H1 (cell line): ENCODE measurements at regions not wholly inside any gene's neighbourhood (a gene's known extent, or its start where the extent isn't known, plus 50 kb on each side); places are given as distances from the start of the nearest gene placed in this dataset.

ENCODE experiments used
- CTCF ChIA-PET: fragments of 300-600 bp; sonication (Branson Sonifier 250); formaldehyde crosslinking; loops from one replicate; lab custom pipeline; 2021; ENCODE audit not compliant: partially characterized antibody; lab: Charles Lee
- POLR2A ChIA-PET: fragments of 300-600 bp; sonication (Branson Sonifier 250); formaldehyde crosslinking; loops from one replicate; lab custom pipeline; 2021; ENCODE audit warnings: inconsistent platforms; ENCODE audit not compliant: partially characterized antibody; lab: Charles Lee
- DNase-seq, 2 experiments: peaks; one replicate each; pipeline versions ENCODE4 v3.0.0 to v3.0.0-alpha.2; 2010 to 2022; ENCODE audit warnings: low spot score in 2 of 2, low read depth in 1 of 2, mixed read lengths in 1 of 2
- FAIRE-seq: peaks from 2 replicates; lab custom pipeline; 2011; peaks lifted over from hg19 to GRCh38; lab: Jason Lieb, UNC
- H2AFZ ChIP-seq: 2 replicates; pipeline ENCODE4 v1.8.1; 2012; ENCODE audit warnings: low read length, inconsistent platforms
- H2AK5ac ChIP-seq: 2 replicates; pipeline ENCODE4 v1.6.1; 2013; ENCODE audit warnings: low read depth, low read length
- H2BK120ac ChIP-seq: replicated peaks from 2 replicates; pipeline ENCODE3; 2013; ENCODE audit warnings: low read depth, low read length, inconsistent platforms
- H2BK12ac ChIP-seq: 2 replicates; pipeline ENCODE4 v1.6.1; 2013; ENCODE audit warnings: low read depth, low read length
- H2BK15ac ChIP-seq: 2 replicates; pipeline ENCODE4 v1.6.1; 2013; ENCODE audit warnings: low read length
- H2BK20ac ChIP-seq: 2 replicates; pipeline ENCODE4 v1.6.1; 2013; ENCODE audit warnings: low read length
- H2BK5ac ChIP-seq: 2 replicates; pipeline ENCODE4 v1.6.1; 2013; ENCODE audit warnings: low read depth, low read length
- H3K14ac ChIP-seq: 2 replicates; pipeline ENCODE4 v1.6.1; 2013; ENCODE audit warnings: inconsistent platforms; ENCODE audit not compliant: insufficient read length
- H3K18ac ChIP-seq: 2 replicates; pipeline ENCODE4 v1.6.1; 2013; ENCODE audit warnings: low read length; ENCODE audit errors: extremely low read depth
- H3K23ac ChIP-seq: 2 replicates; pipeline ENCODE4 v1.6.1; 2013; ENCODE audit warnings: inconsistent platforms; ENCODE audit not compliant: insufficient read length
- H3K23me2 ChIP-seq: 2 replicates; pipeline ENCODE4 v1.6.1; 2013; ENCODE audit warnings: low read depth, low read length
- H3K27ac ChIP-seq: 2 replicates; pipeline ENCODE4 v1.6.1; 2011; ENCODE audit warnings: low read depth, low read length, inconsistent platforms
- H3K27me3 ChIP-seq, 4 experiments: replicated peaks in 1 of 4; 1 replicate in 1 of 4; 2 replicates in 3 of 4; pipeline versions ENCODE4 v1.6.1 to v1.8.1; 2011 to 2013; ENCODE audit warnings: low read length in 3 of 4, mild to moderate bottlenecking in 3 of 4, inconsistent platforms in 2 of 4, mixed read lengths in 2 of 4, moderate library complexity in 1 of 4; ENCODE audit not compliant: control insufficient read depth in 3 of 4, insufficient read depth in 3 of 4; ENCODE audit errors: extremely low read depth in 1 of 4
- H3K36me3 ChIP-seq, 4 experiments: 2 replicates each; pipeline versions ENCODE4 v1.6.1 to v1.8.1; 2011 to 2013; ENCODE audit warnings: mild to moderate bottlenecking in 4 of 4, low read length in 3 of 4, moderate library complexity in 2 of 4, control low read depth in 1 of 4, inconsistent platforms in 1 of 4; ENCODE audit not compliant: insufficient read depth in 4 of 4, control insufficient read depth in 2 of 4
- H3K4ac ChIP-seq: replicated peaks from 2 replicates; pipeline ENCODE3; 2013; ENCODE audit warnings: low read length, low read depth, mixed read lengths, inconsistent platforms; ENCODE audit not compliant: insufficient read length
- H3K4me1 ChIP-seq, 4 experiments: replicated peaks in 1 of 4; 1 replicate in 1 of 4; 2 replicates in 3 of 4; pipeline versions ENCODE4 v1.6.1 to v1.8.1; 2011 to 2013; ENCODE audit warnings: low read length in 3 of 4, inconsistent platforms in 2 of 4, mixed read lengths in 1 of 4; ENCODE audit not compliant: insufficient read depth in 4 of 4, control insufficient read depth in 3 of 4
- H3K4me2 ChIP-seq, 2 experiments: 2 replicates each; pipeline versions ENCODE4 v1.6.1 to v1.8.1; 2011 to 2013; ENCODE audit warnings: low read depth in 2 of 2, low read length in 2 of 2, control low read depth in 1 of 2, inconsistent platforms in 1 of 2, mild to moderate bottlenecking in 1 of 2; ENCODE audit not compliant: insufficient read depth in 1 of 2
- H3K4me3 ChIP-seq, 4 experiments: fragments of 200-600, 300-600 bp in 1 of 4; sonication (generic), shearing (Covaris generic), sonication (Bioruptor Twin) in 1 of 4; 2 replicates each; pipeline versions ENCODE4 v1.5.1 to v1.8.1; 2011 to 2016; ENCODE audit warnings: low read length in 4 of 4, low read depth in 3 of 4, control low read depth in 2 of 4, inconsistent platforms in 2 of 4, mild to moderate bottlenecking in 2 of 4, mixed read lengths in 1 of 4, moderate library complexity in 1 of 4; ENCODE audit not compliant: insufficient read depth in 2 of 4; ENCODE audit errors: extremely low read depth in 1 of 4
- H3K56ac ChIP-seq: replicated peaks from 2 replicates; pipeline ENCODE3; 2013; ENCODE audit warnings: low read depth, mild to moderate bottlenecking, mixed read lengths, low read length, inconsistent platforms; ENCODE audit not compliant: insufficient read length
- H3K79me1 ChIP-seq: 2 replicates; pipeline ENCODE4 v1.6.1; 2013; ENCODE audit warnings: low read depth, low read length, control low read depth
- H3K79me2 ChIP-seq, 2 experiments: 2 replicates each; pipeline versions ENCODE4 v1.6.1 to v1.8.1; 2012 to 2013; ENCODE audit warnings: low read length in 2 of 2, mild to moderate bottlenecking in 2 of 2, inconsistent platforms in 1 of 2; ENCODE audit not compliant: insufficient read depth in 2 of 2, control insufficient read depth in 1 of 2
- H3K9ac ChIP-seq, 4 experiments: replicated peaks in 1 of 4; 1 replicate in 1 of 4; 2 replicates in 3 of 4; pipeline versions ENCODE4 v1.6.1 to v1.8.1; 2011 to 2013; ENCODE audit warnings: low read depth in 3 of 4, low read length in 3 of 4, control low read depth in 2 of 4, mild to moderate bottlenecking in 2 of 4, moderate library complexity in 2 of 4, inconsistent platforms in 1 of 4; ENCODE audit errors: extremely low read depth in 1 of 4
- H3K9me3 ChIP-seq, 2 experiments: 2 replicates each; pipeline versions ENCODE4 v1.6.1 to v1.8.1; 2012 to 2013; ENCODE audit warnings: mild to moderate bottlenecking in 2 of 2, moderate library complexity in 2 of 2, control low read depth in 1 of 2, inconsistent platforms in 1 of 2, low read depth in 1 of 2, low read length in 1 of 2, mixed read lengths in 1 of 2; ENCODE audit not compliant: insufficient read depth in 2 of 2
- H4K20me1 ChIP-seq, 2 experiments: replicated peaks in 1 of 2; 2 replicates each; pipeline versions ENCODE3 to v1.8.1; 2011 to 2013; ENCODE audit warnings: inconsistent platforms in 2 of 2, low read length in 2 of 2, mild to moderate bottlenecking in 1 of 2; ENCODE audit not compliant: insufficient read depth in 2 of 2, control insufficient read depth in 1 of 2
- H4K5ac ChIP-seq: 2 replicates; pipeline ENCODE4 v1.6.1; 2013; ENCODE audit warnings: low read length, low read depth, mixed read lengths, inconsistent platforms; ENCODE audit not compliant: insufficient read length
- H4K8ac ChIP-seq: 2 replicates; pipeline ENCODE4 v1.8.0; 2013; ENCODE audit warnings: mild to moderate bottlenecking, moderate library complexity, low read length, inconsistent platforms; ENCODE audit not compliant: insufficient read depth; ENCODE audit errors: extremely low read depth
- H4K91ac ChIP-seq: replicated peaks from 2 replicates; pipeline ENCODE3; 2013; ENCODE audit warnings: low read length, mixed read lengths, inconsistent platforms; ENCODE audit not compliant: insufficient read length
- SIN3A ChIP-seq, 2 experiments: IDR thresholded peaks in 1 of 2; conservative IDR thresholded peaks in 1 of 2; 2 replicates each; pipeline ENCODE4 v1.6.1; 2011 to 2012; ENCODE audit warnings: low read length in 2 of 2, improper control_type of control experiment in 1 of 2, low read depth in 1 of 2, mild to moderate bottlenecking in 1 of 2
- WGBS, 2 experiments: shearing (Covaris generic) in 1 of 2; methylation state at CpG; one replicate each; pipeline versions ENCODE4 v1.1.6 to v1.1.7; 2013 to 2015; ENCODE audit warnings: low lambda C conversion rate in 2 of 2, mixed read lengths in 2 of 2, inconsistent platforms in 1 of 2, low coverage in 1 of 2, missing lambda C conversion rate in 1 of 2; ENCODE audit not compliant: insufficient replicate concordance in 2 of 2, insufficient coverage in 1 of 2, insufficient read length in 1 of 2; ENCODE audit errors: extremely low coverage in 1 of 2, missing lambda C conversion rate in 1 of 2; 5-methylcytosine and 5-hydroxymethylcytosine counted together

DNA sequence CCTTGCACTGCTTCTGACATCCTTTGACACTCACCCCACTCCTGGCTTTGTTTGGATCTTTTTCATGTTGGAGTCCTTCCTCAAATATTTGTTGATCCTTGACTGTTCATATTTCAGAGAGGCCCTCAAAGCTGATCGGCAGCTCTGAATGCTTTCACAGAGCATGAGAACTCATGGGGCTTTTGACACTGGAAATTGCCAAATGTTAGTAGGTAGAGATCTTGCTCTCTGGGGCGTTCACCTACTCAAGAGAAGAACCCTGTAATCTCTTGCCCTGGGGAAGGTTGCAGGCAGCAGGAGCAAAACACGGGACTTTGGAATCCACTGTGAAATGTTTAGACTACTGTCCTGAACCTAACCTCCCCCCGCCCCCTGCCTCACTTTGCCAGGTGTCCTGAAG, 67.4 kb upstream of the STUM start:
- TF ChIP-seq SIN3A (conservative IDR thresholded peaks at IDR 0.05 in 1 of 2, IDR thresholded peaks at IDR 0.05 in 1 of 2; ENCODE audit: low read depth in 1 of 2, low read length in 2 of 2), result no peak
- H3K27me3 ChIP-seq, result no peaks in the 10 kb centered on the region
- no peak overlapping the region for H3K4ac ChIP-seq
- no peaks in the 10 kb centered on the region for H3K36me3 ChIP-seq
- no peak overlapping the region for H3K4me2 ChIP-seq
- no peak overlapping the region for H3K23ac ChIP-seq
- no peaks in the 10 kb centered on the region for H3K9me3 ChIP-seq
- no peak overlapping the region for H2AK5ac ChIP-seq
- no peak overlapping the region for H2BK20ac ChIP-seq
- H2AFZ ChIP-seq, result no peak overlapping the region
- H4K8ac ChIP-seq, result no peak overlapping the region
- no peak overlapping the region for H3K14ac ChIP-seq
- no peak overlapping the region for H3K27ac ChIP-seq
- H2BK5ac ChIP-seq, result no peak overlapping the region
- no peak overlapping the region for H4K5ac ChIP-seq
- FAIRE-seq, result no peak
- no peak overlapping the region for H3K18ac ChIP-seq
- H3K9ac ChIP-seq, result no peak overlapping the region
- ChIA-PET POLR2A (no interaction called here), CTCF (interaction anchor here (0.6 to 4.7 kb wide), 4 partner anchors 24 to 105 kb away, joined by 3 to 21 read pairs (median 3); no protein-coding TSS in a partner anchor)
- H3K79me1 ChIP-seq, result no peaks in the 10 kb centered on the region
- no peak overlapping the region for H2BK120ac ChIP-seq
- H4K91ac ChIP-seq, result no peak overlapping the region
- no peak overlapping the region for H3K56ac ChIP-seq
- no peaks in the 10 kb centered on the region for H4K20me1 ChIP-seq
- no peak overlapping the region for H3K4me3 ChIP-seq
- H3K4me1 ChIP-seq, result no peaks in the 10 kb centered on the region
- no peaks in the 10 kb centered on the region for H3K23me2 ChIP-seq
- 84% methylated on average over 4 of the region's 4 CpGs; no CpG with 5 or more reads in 1 of the 2 experiments for WGBS, 2 experiments
- H2BK15ac ChIP-seq, result no peak overlapping the region
- no peak for DNase-seq
- no peaks in the 10 kb centered on the region for H3K79me2 ChIP-seq
- no peak overlapping the region for H2BK12ac ChIP-seq
